ENCODE measurements at regions not wholly inside any gene's neighbourhood (a gene's known extent, or its start where the extent isn't known, plus 50 kb on each side); places are given as distances from the start of the nearest gene placed in this dataset.

DNA sequence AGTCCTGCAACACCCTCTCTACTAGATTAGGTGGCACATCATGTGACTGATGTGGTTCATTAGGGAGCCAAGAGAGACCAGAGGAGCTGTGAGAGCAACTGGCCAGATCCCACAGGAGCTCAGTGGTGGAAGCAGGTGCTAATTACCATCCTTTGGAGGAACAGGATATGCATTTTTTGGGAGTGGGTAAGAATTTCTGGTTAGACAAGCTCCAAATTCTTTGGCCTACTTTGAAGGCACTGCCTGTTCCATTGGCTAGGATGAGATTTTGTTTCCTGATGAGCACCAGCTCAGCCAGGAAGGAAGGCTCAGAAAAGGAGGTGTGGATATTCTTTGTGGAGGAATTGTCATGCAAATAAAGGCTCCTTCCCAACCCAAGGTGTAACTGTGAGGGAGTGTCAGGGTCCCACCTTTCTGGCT is 130.3 kb upstream of the BMP2 start:
- Histone ChIP-seq H3K4me3 (ENCODE audit: low read depth in 2 of 2, low read length in 2 of 2) (no peak overlapping the region), H3K27ac (ENCODE audit: low read length) (no peak overlapping the region), H3K9me3 (ENCODE audit: control insufficient read depth, insufficient read depth, low read depth, low read length) (no peaks in the 10 kb centered on the region), H3K4me1 (ENCODE audit: control insufficient read depth, insufficient read depth, low read length) (no peaks in the 10 kb centered on the region), H3K27me3 (ENCODE audit: control insufficient read depth, insufficient read depth, low read length) (no peaks in the 10 kb centered on the region), H3K36me3 (ENCODE audit: control insufficient read depth, insufficient read depth, low read length) (no peaks in the 10 kb centered on the region)
- POLR2A ChIA-PET, result no interaction called here
- DNase-seq (ENCODE audit: low read depth, low spot score) (no peak), ATAC-seq (no peak)
- intact Hi-C loops (cut with micrococcal nuclease; ENCODE audit: unreplicated experiment), result no loop called here
- in situ Hi-C loops (cut with HindIII; ENCODE audit: low pct_unique_long_range_greater_than_20kb, low sequenced_read_pairs), result no loop called here
- no TSS peak for BruUV-seq (replicated peaks)
- CTCF ChIA-PET, result interaction anchor here (0.6 kb wide), 1 partner anchor 13 kb away, joined by 3 read pairs; no protein-coding TSS in a partner anchor
- TF ChIP-seq, protein P1, sequence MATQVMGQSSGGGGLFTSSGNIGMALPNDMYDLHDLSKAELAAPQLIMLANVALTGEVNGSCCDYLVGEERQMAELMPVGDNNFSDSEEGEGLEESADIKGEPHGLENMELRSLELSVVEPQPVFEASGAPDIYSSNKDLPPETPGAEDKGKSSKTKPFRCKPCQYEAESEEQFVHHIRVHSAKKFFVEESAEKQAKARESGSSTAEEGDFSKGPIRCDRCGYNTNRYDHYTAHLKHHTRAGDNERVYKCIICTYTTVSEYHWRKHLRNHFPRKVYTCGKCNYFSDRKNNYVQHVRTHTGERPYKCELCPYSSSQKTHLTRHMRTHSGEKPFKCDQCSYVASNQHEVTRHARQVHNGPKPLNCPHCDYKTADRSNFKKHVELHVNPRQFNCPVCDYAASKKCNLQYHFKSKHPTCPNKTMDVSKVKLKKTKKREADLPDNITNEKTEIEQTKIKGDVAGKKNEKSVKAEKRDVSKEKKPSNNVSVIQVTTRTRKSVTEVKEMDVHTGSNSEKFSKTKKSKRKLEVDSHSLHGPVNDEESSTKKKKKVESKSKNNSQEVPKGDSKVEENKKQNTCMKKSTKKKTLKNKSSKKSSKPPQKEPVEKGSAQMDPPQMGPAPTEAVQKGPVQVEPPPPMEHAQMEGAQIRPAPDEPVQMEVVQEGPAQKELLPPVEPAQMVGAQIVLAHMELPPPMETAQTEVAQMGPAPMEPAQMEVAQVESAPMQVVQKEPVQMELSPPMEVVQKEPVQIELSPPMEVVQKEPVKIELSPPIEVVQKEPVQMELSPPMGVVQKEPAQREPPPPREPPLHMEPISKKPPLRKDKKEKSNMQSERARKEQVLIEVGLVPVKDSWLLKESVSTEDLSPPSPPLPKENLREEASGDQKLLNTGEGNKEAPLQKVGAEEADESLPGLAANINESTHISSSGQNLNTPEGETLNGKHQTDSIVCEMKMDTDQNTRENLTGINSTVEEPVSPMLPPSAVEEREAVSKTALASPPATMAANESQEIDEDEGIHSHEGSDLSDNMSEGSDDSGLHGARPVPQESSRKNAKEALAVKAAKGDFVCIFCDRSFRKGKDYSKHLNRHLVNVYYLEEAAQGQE (IDR thresholded peaks at IDR 0.05; ENCODE audit: insufficient read depth in 1 of 2, low read depth in 2 of 2, low read length in 1 of 2), result no peak
- TF ChIP-seq, protein P2, sequence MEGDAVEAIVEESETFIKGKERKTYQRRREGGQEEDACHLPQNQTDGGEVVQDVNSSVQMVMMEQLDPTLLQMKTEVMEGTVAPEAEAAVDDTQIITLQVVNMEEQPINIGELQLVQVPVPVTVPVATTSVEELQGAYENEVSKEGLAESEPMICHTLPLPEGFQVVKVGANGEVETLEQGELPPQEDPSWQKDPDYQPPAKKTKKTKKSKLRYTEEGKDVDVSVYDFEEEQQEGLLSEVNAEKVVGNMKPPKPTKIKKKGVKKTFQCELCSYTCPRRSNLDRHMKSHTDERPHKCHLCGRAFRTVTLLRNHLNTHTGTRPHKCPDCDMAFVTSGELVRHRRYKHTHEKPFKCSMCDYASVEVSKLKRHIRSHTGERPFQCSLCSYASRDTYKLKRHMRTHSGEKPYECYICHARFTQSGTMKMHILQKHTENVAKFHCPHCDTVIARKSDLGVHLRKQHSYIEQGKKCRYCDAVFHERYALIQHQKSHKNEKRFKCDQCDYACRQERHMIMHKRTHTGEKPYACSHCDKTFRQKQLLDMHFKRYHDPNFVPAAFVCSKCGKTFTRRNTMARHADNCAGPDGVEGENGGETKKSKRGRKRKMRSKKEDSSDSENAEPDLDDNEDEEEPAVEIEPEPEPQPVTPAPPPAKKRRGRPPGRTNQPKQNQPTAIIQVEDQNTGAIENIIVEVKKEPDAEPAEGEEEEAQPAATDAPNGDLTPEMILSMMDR (IDR thresholded peaks at IDR 0.05), result no peak
- TF ChIP-seq TCF7L2 (IDR thresholded peaks at IDR 0.05; ENCODE audit: low read depth, low read length), result no peak
- TF ChIP-seq POLR2AphosphoS5 (IDR thresholded peaks at IDR 0.05; ENCODE audit: low read depth, low read length), result no peak
- no peak for TF ChIP-seq SIN3A (IDR thresholded peaks at IDR 0.05; ENCODE audit: borderline replicate concordance, insufficient read depth, low read depth, low read length)

DNA sequence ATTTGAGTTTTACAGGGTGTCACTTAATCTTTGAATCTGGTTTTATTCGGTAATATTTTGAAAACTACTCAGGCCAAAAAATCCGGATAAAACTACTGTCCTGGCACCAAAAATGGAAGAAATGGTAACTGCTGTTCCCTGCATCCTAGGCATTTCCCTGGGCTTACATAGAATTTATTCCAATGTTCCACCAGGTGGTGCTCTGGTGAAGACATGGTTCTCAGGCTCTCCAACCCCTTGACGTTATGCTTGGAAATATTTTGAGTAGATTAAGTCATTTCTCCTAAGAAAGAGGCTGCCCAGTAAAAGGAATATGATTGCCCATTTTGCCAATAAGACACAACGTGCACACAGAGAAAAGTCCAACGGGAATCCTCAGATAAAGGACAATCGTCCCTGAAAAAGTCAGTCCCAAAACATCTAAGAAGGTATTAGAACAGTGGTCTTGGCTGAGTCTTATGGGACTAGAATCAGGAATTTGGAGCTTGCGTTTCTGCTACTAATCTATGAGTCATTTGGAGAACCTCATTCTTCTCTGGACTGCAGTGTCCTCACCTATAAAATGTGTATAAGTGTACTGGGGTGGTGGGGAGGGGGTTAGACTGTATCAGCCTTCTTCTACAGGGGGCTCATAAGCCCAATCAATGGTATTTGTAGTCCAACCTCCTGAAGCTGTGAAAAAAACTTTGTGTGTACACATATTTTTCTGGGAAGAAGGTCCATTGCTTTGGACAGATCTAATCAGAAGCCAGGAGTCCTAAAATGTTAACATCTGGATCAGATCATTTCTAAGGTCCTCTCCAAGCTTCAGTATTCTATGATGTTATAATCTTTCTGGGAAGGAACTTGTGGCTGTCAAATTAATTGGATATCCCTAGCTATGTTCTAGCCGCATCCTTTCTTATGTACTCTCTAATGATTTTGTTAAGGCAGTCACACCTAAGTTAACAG is 131.0 kb upstream of the BMP2 start:
- no peak for ATAC-seq
- no peak overlapping the region for H3K27ac ChIP-seq (ENCODE audit: low read length)
- TF ChIP-seq, protein P2 (IDR thresholded peaks at IDR 0.05), result peak; percentile 37
- no peak for TF ChIP-seq POLR2AphosphoS5 (IDR thresholded peaks at IDR 0.05; ENCODE audit: low read depth, low read length)
- in situ Hi-C loops (cut with HindIII; ENCODE audit: low pct_unique_long_range_greater_than_20kb, low sequenced_read_pairs) (no loop called here), intact Hi-C loops (cut with micrococcal nuclease; ENCODE audit: unreplicated experiment) (no loop called here)
- H3K36me3 ChIP-seq (ENCODE audit: control insufficient read depth, insufficient read depth, low read length), result no peaks in the 10 kb centered on the region
- BruUV-seq (replicated peaks), result no TSS peak
- no peaks in the 10 kb centered on the region for H3K27me3 ChIP-seq (ENCODE audit: control insufficient read depth, insufficient read depth, low read length)
- H3K9me3 ChIP-seq (ENCODE audit: control insufficient read depth, insufficient read depth, low read depth, low read length), result no peaks in the 10 kb centered on the region
- no peak overlapping the region for H3K4me3 ChIP-seq (ENCODE audit: low read depth in 2 of 2, low read length in 2 of 2)
- CTCF ChIA-PET, result interaction anchor here (0.6 kb wide), 1 partner anchor 14 kb away, joined by 3 read pairs; no protein-coding TSS in a partner anchor
- DNase-seq (ENCODE audit: low read depth, low spot score), result no peak
- H3K4me1 ChIP-seq (ENCODE audit: control insufficient read depth, insufficient read depth, low read length), result no peaks in the 10 kb centered on the region
- POLR2A ChIA-PET, result no interaction called here
